Coronary artery (tissue), 2 donors: ENCODE measurements at regions not wholly inside any gene's neighbourhood (a gene's known extent, or its start where the extent isn't known, plus 50 kb on each side); places are given as distances from the start of the nearest gene placed in this dataset.

Experiments
- DNase-seq: peaks from one replicate; pipeline ENCODE4 v3.0.0-alpha.2; 2017; ENCODE audit warnings: low spot score
- H3K27ac ChIP-seq, 2 donors: fragments of 200-600 bp; sonication (generic); one replicate each; pipeline ENCODE4 v1.5.1; 2016 to 2019
- H3K4me3 ChIP-seq: fragments of 200-600 bp; sonication (generic); 2 replicates; pipeline ENCODE4 v1.5.1; 2016; ENCODE audit warnings: mild to moderate bottlenecking, moderate library complexity
- TF ChIP-seq, protein P1 (sequence below): fragments of 200-600 bp; sonication (generic); IDR thresholded peaks from one replicate; pipeline ENCODE4 v1.5.1; 2019; ENCODE audit warnings: antibody characterized with exemption

GRCh38 chr16:79970087-79970486 is 369.6 kb upstream of the MAF start:
- Histone ChIP-seq H3K4me3 (no peak overlapping the region), H3K27ac (no peak overlapping the region)
- TF ChIP-seq, protein P1, sequence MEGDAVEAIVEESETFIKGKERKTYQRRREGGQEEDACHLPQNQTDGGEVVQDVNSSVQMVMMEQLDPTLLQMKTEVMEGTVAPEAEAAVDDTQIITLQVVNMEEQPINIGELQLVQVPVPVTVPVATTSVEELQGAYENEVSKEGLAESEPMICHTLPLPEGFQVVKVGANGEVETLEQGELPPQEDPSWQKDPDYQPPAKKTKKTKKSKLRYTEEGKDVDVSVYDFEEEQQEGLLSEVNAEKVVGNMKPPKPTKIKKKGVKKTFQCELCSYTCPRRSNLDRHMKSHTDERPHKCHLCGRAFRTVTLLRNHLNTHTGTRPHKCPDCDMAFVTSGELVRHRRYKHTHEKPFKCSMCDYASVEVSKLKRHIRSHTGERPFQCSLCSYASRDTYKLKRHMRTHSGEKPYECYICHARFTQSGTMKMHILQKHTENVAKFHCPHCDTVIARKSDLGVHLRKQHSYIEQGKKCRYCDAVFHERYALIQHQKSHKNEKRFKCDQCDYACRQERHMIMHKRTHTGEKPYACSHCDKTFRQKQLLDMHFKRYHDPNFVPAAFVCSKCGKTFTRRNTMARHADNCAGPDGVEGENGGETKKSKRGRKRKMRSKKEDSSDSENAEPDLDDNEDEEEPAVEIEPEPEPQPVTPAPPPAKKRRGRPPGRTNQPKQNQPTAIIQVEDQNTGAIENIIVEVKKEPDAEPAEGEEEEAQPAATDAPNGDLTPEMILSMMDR: no peak

DNA sequence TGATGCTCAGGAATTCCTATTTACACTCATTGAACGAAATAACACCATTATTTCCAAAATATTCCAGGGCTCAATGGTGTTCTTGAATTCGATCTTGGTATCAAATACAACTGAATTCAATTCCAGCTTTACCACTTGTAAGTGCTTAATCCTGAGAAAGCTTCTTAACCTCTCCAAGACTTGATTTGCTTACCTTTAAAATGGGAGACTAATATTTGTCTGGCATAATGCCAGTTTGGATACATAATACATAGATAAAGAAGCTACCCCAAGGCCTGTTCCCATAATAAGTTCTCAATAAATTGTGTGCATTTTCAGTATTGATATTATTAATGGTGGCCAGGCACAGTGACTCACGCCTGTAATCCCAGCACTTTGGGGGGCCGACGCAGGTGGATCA is 368.9 kb upstream of the MAF start:
- TF ChIP-seq, protein P1: no peak
- DNase-seq: no peak
- no peak overlapping the region for H3K27ac ChIP-seq
- no peak overlapping the region for H3K4me3 ChIP-seq

More at GRCh38 chr16:79970087-79970486, 369.6 kb upstream of the MAF start:
- no peak for DNase-seq

- no peak for DNase-seq
- H3K4me3 ChIP-seq: no peak overlapping the region
- TF ChIP-seq, protein P1: no peak
- H3K27ac ChIP-seq: no peak overlapping the region
Measured at GRCh38 chr16:79966226-79966625, 365.7 kb upstream of the MAF start.

DNA sequence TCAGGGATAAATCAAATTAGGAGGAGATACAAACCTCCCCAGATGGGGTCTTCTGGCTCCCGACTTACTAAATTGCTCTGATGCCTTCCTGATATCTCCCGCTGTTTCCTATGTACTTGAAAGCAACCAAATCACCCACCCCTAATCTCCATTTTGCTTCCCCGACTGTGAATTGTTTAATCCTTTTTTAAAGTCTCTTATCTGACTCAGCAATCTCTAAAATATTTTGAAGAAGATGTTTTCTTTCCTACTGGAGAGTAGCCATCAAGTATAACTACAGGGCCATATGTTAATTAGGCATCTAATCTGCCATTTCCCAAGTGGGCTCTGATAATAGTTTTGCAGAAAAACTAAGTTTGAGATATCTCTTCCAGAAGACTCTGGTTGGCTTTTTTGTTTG is 365.2 kb upstream of the MAF start:
- TF ChIP-seq, protein P1: no peak
- Histone ChIP-seq H3K4me3 (no peak overlapping the region), H3K27ac (no peak overlapping the region)
- no peak for DNase-seq

DNA sequence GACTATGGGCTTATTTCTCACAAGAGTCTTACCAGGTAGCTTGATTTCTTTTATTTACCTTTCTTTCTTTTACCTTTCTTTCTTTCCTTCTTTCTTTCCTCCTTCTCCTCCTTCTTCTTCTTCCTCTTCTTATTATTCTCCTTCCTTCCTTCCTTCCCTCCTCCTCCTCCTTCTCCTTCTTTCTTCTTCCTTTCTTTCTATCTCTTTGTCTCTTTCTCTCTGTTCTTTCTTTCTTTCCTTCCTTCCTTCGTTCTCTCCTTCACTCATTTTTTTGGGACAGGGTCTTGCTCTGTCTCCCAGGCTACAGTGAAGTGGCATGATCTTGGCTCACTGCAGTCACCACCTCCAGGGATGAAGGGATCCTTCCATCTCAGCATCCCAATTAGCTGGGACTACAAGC is 363.6 kb upstream of the MAF start:
- H3K27ac ChIP-seq: no peak overlapping the region
- DNase-seq: no peak
- TF ChIP-seq, protein P1: no peak
- no peak overlapping the region for H3K4me3 ChIP-seq

DNA sequence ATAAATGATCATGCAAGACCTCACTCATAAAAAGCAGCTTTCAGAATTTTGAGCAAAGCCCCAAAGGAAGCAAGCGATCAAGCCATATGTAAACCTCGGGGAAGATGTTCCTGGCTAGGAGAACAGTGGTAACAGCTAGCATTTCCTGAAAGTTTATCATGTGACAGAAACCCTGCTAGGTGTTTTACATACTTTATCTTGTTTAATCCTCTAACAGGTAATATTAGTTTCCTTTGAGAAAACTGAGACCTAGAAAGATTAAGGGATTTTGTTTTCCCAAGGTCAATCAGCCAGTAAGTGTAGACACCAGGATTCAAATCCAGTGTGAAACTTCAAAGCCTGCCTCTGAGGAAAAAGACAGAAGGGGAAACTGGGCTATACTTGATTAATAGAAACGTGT is 362.4 kb upstream of the MAF start:
- no peak for DNase-seq
- TF ChIP-seq, protein P1: no peak
- H3K27ac ChIP-seq: no peak overlapping the region
- no peak overlapping the region for H3K4me3 ChIP-seq

GRCh38 chr16:79959226-79959625 is 358.7 kb upstream of the MAF start:
- no peak for DNase-seq
- no peak overlapping the region for H3K27ac ChIP-seq
- H3K4me3 ChIP-seq: no peak overlapping the region
- TF ChIP-seq, protein P1: no peak
